SW480 (cell line): ENCODE measurements at regions not wholly inside any gene's neighbourhood (a gene's known extent, or its start where the extent isn't known, plus 50 kb on each side); places are given as distances from the start of the nearest gene placed in this dataset.
"Not testable (repeated sequence)": the region's sequence is repeated elsewhere in the genome, so short reads cannot be mapped to it uniquely, and the experiment has no call there.

Experiments used
- DNase-seq: peaks from one replicate; pipeline ENCODE4 v3.0.0-alpha.2; 2016; ENCODE audit warnings: low spot score

- DNase-seq = no peak
Measured at GRCh38 chr2:51881673-51882072, 849.7 kb upstream of the NRXN1 start.

GRCh38 chr2:51880153-51880552, 848.2 kb upstream of the NRXN1 start:
- DNase-seq = no peak

GRCh38 chr2:51866361-51866760, 834.4 kb upstream of the NRXN1 start:
- no peak for DNase-seq

GRCh38 chr2:51859260-51859659, 827.3 kb upstream of the NRXN1 start:
- DNase-seq = no peak

GRCh38 chr2:51855683-51856082, 823.8 kb upstream of the NRXN1 start:
- DNase-seq = no peak

GRCh38 chr2:51846796-51847195, 814.9 kb upstream of the NRXN1 start:
- DNase-seq = no peak

- no peak for DNase-seq
Measured at GRCh38 chr2:51846018-51846417, 814.1 kb upstream of the NRXN1 start.

- no peak for DNase-seq
Measured at GRCh38 chr2:51844596-51844995, 812.7 kb upstream of the NRXN1 start.

- no peak for DNase-seq
Measured at GRCh38 chr2:51829477-51829876, 797.5 kb upstream of the NRXN1 start.

- DNase-seq = no peak
Measured at GRCh38 chr2:51825823-51826222, 793.9 kb upstream of the NRXN1 start.

GRCh38 chr2:51813247-51813646, 781.3 kb upstream of the NRXN1 start:
- DNase-seq = no peak

GRCh38 chr2:51812138-51812866, 780.4 kb upstream of the NRXN1 start:
- DNase-seq = no peak

GRCh38 chr2:51810197-51810596, 778.3 kb upstream of the NRXN1 start:
- DNase-seq = no peak

- DNase-seq = no peak
Measured at GRCh38 chr2:51807229-51807628, 775.3 kb upstream of the NRXN1 start.

- DNase-seq = no peak
Measured at GRCh38 chr2:51795248-51795888, 763.4 kb upstream of the NRXN1 start.

GRCh38 chr2:51791496-51791895, 759.6 kb upstream of the NRXN1 start:
- no peak for DNase-seq

- DNase-seq = no peak
Measured at GRCh38 chr2:51790854-51791253, 758.9 kb upstream of the NRXN1 start.

- DNase-seq = no peak
Measured at GRCh38 chr2:51789918-51790317, 758.0 kb upstream of the NRXN1 start.

GRCh38 chr2:51782921-51783765, 751.2 kb upstream of the NRXN1 start:
- peak; percentile 29 for DNase-seq

GRCh38 chr2:51781691-51782090, 749.8 kb upstream of the NRXN1 start:
- no peak for DNase-seq

- DNase-seq = no peak
Measured at GRCh38 chr2:51780353-51780752, 748.4 kb upstream of the NRXN1 start.

GRCh38 chr2:51779723-51780122, 747.8 kb upstream of the NRXN1 start:
- not testable (repeated sequence) for DNase-seq

GRCh38 chr2:51778806-51779205, 746.9 kb upstream of the NRXN1 start:
- no peak for DNase-seq
